Head of caudate nucleus (tissue), 42 donors: ENCODE measurements at regions not wholly inside any gene's neighbourhood (a gene's known extent, or its start where the extent isn't known, plus 50 kb on each side); places are given as distances from the start of the nearest gene placed in this dataset.

Experiments
- DNase-seq, 42 donors: peaks; one replicate each; pipeline versions ENCODE4 v3.0.0 to v3.0.0-alpha.2; 2020 to 2021; ENCODE audit warnings: mixed read lengths in 7 of 42
- intact Hi-C: fragments of 100-400 bp; cut with DNase I; formaldehyde crosslinking; loops from one replicate; pipeline ENCODE4 v1.15.0; 2022

DNA sequence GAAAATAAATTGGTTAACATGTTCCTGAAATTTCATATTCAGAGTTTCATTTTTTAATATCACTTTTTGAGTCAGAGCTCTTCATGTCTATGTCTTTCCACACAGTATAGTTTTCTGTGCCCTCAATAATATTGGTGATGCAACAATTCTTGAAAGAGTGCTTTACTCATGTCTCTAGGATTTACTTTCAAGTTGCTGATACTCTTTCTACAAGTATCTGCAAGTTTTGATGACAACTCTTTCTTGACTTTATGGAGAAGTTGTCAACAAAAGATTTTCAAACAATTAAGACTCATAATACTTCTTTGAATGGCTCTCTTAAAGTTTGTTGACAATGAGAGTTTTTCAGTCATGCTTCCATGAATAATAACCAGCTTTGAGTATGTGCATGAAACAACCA is 561.7 kb downstream of the DIAPH3 start:
- intact Hi-C loops = no loop called here
- no peak for DNase-seq

DNA sequence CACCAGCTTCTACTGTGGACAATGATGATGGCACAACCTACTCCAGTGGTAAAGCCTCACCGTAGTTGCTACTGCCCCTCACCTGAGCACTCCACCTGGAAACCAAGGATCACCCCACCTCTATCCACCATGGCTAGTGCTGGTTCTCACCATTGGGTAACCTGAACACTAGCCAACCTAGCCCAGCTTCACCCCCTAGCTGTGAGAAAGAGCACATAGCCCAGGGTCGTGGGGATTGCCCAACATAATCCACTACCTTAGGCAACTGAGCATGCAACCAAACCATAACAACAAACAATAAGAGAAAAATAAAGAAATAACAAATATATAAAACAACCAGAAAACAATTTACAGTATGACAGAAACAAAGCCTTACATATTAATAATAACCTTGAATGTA is 560.1 kb downstream of the DIAPH3 start:
- intact Hi-C loops = no loop called here
- DNase-seq = no peak

- intact Hi-C loops = no loop called here
- DNase-seq = no peak
Observed at GRCh38 chr13:59607172-59607571, 556.6 kb downstream of the DIAPH3 start.

GRCh38 chr13:59607780-59608233 is 555.9 kb downstream of the DIAPH3 start:
- intact Hi-C loops = no loop called here

DNA sequence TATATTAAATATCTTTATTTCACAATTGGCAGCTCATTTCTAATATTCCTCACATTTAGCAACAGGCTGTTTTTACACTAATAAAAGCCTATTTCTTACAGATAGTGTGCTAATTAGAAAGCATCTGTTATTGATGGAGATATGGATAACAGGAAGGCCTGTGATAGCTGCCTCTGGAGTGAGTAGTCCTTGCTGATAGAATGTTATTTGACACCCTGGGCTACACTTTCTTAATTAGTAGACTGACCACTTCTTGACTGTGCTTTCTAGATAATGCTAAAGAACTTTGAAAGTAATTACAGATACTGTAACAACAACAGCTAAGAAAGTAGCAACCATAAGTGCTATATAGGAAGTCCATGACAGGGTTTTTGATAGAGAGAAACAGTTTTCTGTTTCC is 554.3 kb downstream of the DIAPH3 start:
- intact Hi-C loops = no loop called here

More at GRCh38 chr13:59607780-59608233, 555.9 kb downstream of the DIAPH3 start:
- no peak for DNase-seq

More for the DNA sequence above, 554.3 kb downstream of the DIAPH3 start:
- no peak for DNase-seq
